Breast epithelium (tissue), 3 donors: ENCODE measurements at regions not wholly inside any gene's neighbourhood (a gene's known extent, or its start where the extent isn't known, plus 50 kb on each side); places are given as distances from the start of the nearest gene placed in this dataset.

ENCODE experiments used
- CTCF ChIP-seq, 3 donors: fragments of 450-650 bp; IDR thresholded peaks; one replicate each; pipeline ENCODE4 v1.5.1; 2016 to 2017; ENCODE audit warnings: antibody characterized with exemption in 3 of 3, mild to moderate bottlenecking in 3 of 3, moderate library complexity in 3 of 3
- POLR2A ChIP-seq: fragments of 450-650 bp; IDR thresholded peaks from one replicate; pipeline ENCODE4 v1.6.1; 2016; ENCODE audit warnings: antibody characterized with exemption, mild to moderate bottlenecking, moderate library complexity

DNA sequence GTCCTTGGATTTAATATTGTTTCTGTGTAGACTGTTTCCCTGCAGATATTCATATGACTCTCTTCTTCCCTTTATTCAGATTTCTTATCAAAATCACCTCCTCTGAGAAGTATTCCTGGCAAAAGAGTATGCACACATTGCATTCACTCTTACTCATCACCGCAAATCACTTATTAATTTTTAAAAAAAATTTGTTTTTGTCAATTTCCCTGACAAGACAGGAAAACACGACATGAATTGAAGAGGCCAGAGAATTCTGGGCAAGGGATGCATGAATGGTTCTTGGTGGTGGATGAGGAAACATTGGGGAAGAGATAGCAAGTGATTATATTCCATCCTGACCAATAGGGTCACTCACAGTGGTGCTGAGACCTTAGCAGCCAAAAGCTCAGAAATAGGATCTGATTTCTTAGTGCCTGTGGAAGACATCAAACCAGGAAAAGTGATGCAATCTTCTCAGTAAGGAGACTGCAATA is 522.5 kb upstream of the AGA start:
- TF ChIP-seq CTCF (IDR thresholded peaks at IDR 0.05) = no peak
- TF ChIP-seq POLR2A = no peak
